DMS79 (cell line): ENCODE measurements at regions not wholly inside any gene's neighbourhood (a gene's known extent, or its start where the extent isn't known, plus 50 kb on each side); places are given as distances from the start of the nearest gene placed in this dataset.

ENCODE experiments used
- DNase-seq: peaks from one replicate; lab custom pipeline; 2025; lab: John Stamatoyannopoulos, UW

DNA sequence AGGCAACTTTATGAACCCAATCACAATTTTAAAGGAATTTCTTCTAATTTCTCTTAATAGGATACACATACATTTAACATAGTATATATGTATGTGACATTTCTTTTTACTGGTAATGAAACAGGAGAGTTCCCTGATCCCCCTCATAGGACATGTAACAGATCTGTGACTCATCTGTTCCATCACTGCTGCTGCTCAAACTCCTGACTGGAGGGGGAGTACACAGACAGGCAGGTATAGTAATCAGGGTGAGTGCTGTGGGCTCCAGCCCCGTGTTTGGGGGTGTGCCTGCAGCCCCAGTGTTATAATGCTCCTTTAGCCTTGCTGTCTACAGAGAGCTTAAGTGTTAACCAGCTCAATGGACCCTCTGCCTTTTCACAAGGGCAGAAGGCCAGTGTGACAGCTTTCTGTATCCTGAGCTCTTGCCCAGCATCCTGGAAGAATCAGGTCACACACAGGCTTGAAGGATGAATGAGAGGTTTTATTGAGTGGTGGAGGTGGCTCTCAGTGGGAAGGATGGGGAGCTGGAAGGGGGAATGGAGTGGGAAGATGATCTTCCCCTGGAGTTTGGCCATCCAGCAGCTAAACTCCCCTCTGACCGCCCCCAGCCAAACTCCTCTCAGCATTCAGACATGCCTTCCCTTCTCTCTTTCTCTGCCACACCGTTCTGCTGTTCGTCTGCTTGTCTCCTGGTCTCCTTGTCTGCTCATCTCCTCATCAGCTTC, 161.3 kb downstream of the ZNF608 start:
- no peak for DNase-seq

- DNase-seq, result peak; percentile 8
These were observed 162.7 kb downstream of the ZNF608 start for GRCh38 chr5:124583469-124584350.

- DNase-seq, result no peak
These were observed 163.9 kb downstream of the ZNF608 start for GRCh38 chr5:124582561-124582840.

GRCh38 chr5:124581738-124582560, 164.5 kb downstream of the ZNF608 start:
- DNase-seq, result no peak

DNA sequence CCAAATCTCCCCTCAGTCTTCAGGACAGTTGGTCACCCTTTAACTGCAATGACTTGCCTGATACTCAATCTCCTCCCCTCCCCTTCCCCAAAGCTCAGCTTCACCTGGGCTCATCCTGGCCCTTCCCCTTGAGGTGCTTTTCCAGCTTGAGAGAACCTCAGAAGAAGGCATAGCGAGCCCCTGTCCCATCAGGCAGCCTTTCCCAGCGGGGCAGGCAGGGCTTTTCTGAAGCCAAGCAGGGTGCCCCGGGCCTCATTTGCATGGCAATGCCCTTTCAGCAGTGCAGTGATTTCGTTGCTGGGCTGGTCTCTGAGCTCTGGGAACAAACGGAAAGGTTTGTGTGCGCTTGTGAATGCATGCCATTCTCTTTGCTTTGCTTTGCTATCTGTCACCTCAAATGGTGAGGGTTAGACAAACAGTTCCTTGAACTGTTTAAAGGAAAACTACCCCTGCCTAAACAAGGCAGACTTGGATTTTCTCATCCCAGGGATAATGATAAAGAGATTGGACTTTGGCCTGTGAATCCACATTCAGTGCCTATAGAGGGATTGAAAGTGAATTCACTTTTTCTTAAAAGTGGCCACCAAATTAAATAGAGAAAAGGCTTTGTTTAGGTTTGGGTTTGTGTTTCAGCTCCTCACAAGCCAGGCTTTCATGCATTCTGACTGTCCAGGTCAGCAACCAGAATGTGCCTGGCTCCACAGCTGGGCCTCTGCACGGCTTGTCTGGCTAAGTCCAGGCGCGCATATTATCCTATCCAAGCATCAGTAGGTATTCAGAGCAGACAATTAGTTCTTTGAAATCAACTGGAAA, 165.3 kb downstream of the ZNF608 start:
- no peak for DNase-seq

DNA sequence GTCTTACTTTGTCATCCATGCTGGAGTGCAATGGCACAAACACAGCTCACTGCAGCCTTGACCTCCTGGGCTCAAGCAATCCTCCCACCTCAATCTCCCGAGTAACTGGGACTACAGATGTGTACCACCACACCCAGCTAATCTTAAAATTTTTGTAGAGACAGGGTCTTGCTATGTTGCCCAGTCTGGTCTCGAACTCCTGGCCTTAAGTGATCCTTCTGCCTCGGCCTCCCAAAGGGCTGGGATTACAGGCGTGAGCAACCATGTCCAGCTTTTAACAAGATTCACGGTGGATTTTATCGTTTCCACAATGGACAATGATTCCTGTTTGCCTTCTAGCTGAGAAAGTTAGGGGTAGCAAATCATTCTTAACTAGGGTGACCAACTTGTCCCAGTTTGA, 165.9 kb downstream of the ZNF608 start:
- no peak for DNase-seq

GRCh38 chr5:124576848-124577409, 169.5 kb downstream of the ZNF608 start:
- no peak for DNase-seq

GRCh38 chr5:124575725-124576124, 170.7 kb downstream of the ZNF608 start:
- no peak for DNase-seq

DNA sequence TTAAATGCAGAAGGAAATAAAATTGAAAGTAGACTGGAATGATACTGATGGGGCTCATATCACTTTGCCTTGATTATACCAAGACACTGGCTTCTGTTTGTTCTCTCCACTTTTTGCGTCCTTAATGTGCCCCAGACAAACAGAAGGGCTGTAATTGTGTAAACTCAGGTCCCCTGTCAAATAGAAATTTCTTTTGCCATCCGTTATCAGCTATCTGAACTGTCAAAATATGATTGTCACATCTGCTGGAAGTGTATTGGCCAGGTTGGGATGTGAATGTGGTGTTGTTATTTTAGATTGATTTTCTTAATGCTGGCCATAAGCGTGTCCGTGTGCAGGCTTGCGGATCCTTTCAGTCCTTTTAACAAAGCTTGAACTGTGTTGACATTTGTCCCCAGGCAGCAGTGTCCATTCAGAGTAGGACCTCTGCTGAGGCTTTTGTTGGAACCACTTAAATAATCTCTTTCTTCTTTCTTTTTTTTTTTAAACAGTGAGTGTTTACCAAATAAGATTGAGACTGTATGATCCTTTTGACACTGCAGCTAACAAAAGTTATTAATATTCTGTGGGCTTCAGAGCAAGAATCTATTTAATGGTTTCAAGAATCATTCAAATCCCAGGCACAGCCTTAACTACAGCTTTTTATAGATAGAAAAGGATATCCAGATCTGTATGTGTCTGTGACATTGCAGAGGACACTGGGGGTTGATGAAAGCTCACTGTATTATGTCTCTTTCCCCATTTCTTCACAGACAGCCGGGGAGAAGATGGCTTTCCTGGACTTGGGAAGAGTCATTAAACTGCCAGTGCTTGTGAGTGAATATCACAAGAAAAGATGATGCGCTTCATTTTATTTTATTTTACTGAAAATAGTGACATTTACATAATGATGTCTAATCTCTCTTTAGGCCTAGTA, 171.7 kb downstream of the ZNF608 start:
- DNase-seq, result no peak

DNA sequence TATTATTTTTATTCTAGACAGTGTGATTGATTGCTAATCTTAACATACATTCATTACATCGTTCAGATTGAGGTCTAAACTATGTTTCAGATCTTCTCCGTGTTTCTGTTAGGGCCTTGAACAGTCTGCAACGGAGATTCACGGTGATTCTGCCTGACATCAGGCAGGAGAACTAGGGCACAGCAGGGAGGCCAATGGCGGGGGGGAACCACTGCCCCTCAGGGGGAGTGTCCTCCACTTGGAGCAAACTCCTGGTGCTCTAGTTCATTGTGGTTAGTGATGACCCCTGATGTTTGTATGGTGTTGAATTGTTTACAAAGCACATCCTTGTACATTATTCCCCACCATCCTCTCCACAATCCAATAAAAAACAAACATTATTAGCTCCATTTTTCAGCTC, 173.5 kb downstream of the ZNF608 start:
- no peak for DNase-seq

GRCh38 chr5:124570285-124571035, 176.0 kb downstream of the ZNF608 start:
- no peak for DNase-seq

DNA sequence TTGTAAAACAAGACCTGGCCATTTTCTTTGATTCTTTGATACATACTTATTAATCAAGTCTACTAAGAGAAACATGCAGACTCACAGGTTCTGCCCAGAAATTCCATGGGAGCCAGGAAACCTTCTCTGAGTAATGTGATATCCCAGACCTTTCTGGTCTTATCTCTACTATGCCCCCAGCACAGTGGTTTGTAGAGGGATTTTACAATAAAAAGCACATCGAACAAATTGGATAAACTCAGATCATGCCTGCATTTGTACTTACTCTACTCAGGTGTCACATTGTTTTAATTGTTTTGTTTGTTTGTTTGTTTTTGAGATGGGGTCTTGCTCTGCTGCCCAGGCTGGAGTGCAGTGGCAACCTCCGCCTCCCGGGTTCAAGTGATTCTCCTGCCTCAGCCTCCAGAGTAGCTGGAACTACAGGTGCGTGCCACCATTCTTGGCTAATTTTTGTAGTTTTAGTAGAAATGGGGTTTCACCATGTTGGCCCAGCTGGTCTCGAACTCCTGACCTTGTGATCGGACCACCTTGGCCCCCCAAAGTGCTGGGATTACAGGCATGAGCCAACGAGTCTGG, 179.5 kb downstream of the ZNF608 start:
- no peak for DNase-seq

- DNase-seq, result no peak
These were observed 185.0 kb downstream of the ZNF608 start for GRCh38 chr5:124561451-124561850.

GRCh38 chr5:124560370-124560769, 186.1 kb downstream of the ZNF608 start:
- DNase-seq, result no peak

- DNase-seq, result no peak
These were observed 188.7 kb downstream of the ZNF608 start for GRCh38 chr5:124557761-124558160.

DNA sequence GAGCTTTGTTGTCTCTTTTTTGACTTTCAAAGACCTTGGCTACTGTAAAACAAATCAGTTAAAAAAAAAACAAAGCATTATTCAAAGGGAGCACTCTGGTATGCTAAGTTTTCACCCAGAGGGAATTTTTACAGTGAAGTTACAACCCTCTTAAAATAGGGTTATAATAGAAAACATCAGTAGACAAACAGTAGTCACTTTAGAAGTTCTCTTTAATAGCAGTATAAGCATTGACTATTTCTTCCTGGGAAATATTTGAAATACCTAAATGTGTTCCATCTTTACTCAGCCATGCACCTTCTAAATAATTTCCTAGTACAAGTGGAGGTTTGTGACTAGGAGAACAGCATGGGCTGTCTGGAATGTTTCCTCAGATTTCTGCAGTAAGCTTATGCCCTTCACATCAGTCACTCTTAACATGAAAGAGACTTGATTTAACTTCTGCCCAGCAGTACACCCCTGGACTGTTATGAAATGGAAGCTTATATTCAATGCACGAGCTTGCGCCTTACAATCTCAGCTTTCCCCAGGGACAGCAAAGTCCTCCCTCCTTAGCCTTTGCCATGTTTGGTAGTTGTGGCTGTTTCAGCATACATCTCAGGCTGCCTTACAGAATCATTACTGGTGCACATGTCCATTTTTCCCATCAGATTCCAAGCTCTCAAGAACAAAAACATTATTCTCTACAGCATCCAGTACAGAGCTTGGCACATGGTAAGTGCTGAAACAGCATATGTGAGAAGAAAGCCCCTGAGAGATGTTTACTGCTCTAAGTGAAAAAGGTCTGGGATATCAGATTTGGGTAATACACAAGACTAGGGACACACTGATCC, 191.5 kb downstream of the ZNF608 start:
- no peak for DNase-seq

- DNase-seq, result no peak
These were observed 192.5 kb downstream of the ZNF608 start for GRCh38 chr5:124553911-124554310.

DNA sequence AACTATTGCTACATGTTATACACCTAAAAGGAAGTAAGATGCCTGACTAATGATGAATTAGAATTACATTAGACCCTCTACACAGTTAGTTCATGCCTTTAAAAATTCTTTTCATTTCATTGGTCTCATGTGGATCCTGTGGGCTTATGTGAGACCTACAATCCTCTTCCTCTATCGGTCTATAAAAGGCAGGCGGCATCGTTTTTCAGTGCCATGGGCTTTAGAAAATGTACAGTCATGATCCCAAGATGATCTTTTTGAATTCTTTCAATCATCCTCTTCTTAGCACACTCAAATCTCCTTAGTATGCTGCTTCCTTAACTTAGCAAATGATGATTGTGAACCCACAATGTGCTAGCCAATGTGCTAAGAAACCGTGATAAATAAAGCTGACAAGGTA, 193.9 kb downstream of the ZNF608 start:
- DNase-seq, result no peak

DNA sequence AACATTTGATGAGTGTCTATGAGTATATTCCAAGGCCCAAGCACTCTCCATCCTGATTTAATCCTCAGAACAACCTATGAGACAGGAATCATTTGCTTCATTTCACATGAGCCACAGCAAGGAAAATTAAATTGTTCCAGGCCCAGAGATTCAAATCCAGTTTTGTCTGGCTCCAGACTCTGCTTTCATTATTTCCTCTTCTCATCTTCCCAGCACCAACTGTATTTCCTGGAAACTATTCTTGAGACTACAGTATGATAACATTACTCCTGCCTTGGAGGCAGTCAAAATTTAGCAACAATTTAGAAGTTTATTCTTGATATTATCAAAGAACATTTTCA, 194.5 kb downstream of the ZNF608 start:
- DNase-seq, result no peak
